Keratinocyte (primary cell): ENCODE measurements at regions not wholly inside any gene's neighbourhood (a gene's known extent, or its start where the extent isn't known, plus 50 kb on each side); places are given as distances from the start of the nearest gene placed in this dataset.

Source experiments
- EZH2 ChIP-seq: IDR thresholded peaks from one replicate; pipeline ENCODE4 v1.6.1; 2012; ENCODE audit warnings: inconsistent platforms, mild to moderate bottlenecking, low read length, moderate library complexity
- TF ChIP-seq, protein P1 (sequence below), 3 experiments: IDR thresholded peaks in 1 of 3; conservative IDR thresholded peaks in 1 of 3; optimal IDR thresholded peaks in 1 of 3; 2 replicates in 2 of 3; 3 replicates in 1 of 3; pipeline versions ENCODE3 to v1.5.1; 2011; ENCODE audit warnings: low read length in 3 of 3, mild to moderate bottlenecking in 3 of 3, moderate library complexity in 2 of 3, control low read depth in 1 of 3, inconsistent platforms in 1 of 3; ENCODE audit not compliant: insufficient read depth in 2 of 3; ENCODE audit errors: extremely low read depth in 1 of 3

DNA sequence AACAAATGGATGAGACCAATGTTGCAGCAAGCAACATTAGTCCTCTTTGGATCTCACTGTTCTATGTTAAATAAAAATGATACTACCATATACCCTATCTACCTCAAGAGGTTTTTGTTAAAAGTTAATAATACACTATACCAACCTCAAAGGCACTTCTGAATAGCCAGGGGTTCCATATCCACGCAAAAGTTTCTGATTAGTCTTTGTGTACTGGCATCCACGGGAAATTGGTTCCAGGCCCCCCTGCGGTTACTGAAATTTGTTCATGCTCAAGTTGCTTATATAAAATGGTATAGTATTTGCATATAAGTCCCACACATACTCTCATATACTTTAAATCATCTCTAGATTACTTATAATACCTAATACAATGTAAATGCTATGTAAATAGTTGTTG is 585.7 kb downstream of the INSC start:
- TF ChIP-seq, protein P1, sequence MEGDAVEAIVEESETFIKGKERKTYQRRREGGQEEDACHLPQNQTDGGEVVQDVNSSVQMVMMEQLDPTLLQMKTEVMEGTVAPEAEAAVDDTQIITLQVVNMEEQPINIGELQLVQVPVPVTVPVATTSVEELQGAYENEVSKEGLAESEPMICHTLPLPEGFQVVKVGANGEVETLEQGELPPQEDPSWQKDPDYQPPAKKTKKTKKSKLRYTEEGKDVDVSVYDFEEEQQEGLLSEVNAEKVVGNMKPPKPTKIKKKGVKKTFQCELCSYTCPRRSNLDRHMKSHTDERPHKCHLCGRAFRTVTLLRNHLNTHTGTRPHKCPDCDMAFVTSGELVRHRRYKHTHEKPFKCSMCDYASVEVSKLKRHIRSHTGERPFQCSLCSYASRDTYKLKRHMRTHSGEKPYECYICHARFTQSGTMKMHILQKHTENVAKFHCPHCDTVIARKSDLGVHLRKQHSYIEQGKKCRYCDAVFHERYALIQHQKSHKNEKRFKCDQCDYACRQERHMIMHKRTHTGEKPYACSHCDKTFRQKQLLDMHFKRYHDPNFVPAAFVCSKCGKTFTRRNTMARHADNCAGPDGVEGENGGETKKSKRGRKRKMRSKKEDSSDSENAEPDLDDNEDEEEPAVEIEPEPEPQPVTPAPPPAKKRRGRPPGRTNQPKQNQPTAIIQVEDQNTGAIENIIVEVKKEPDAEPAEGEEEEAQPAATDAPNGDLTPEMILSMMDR (optimal IDR thresholded peaks at IDR 0.05 in 1 of 3, IDR thresholded peaks at IDR 0.05 in 1 of 3, conservative IDR thresholded peaks at IDR 0.05 in 1 of 3; ENCODE audit: extremely low read depth in 1 of 3, insufficient read depth in 2 of 3, low read length in 3 of 3), result no peak
- no peak for TF ChIP-seq EZH2
